Inflammatory macrophage treated with lipopolysaccharide for 1 hour (primary cell): ENCODE measurements at regions not wholly inside any gene's neighbourhood (a gene's known extent, or its start where the extent isn't known, plus 50 kb on each side); places are given as distances from the start of the nearest gene placed in this dataset.

Source experiments
- DNase-seq, 2 donors: peaks; one replicate each; pipeline ENCODE4 v3.0.0-alpha.2; 2020 to 2022

DNA sequence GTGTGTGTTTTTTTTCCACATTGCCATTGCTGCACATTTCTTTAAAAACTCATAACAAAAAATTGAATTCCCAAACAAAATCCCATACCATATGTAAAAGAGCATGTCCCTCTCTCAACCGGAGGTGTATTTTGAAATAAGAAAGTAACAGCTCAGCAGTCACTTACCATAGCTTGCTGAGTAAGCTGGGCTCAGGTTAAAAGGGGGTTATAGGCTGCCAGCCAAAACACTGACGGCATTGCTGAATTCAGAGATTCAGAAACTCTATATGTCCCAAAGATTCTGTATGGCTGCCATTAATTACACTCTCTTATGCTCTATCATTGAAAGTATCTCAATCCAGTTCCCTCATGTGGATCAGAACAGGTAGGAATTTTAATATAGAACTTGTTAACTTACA lies 276.0 kb downstream of the FOXG1 start:
- no peak for DNase-seq

DNA sequence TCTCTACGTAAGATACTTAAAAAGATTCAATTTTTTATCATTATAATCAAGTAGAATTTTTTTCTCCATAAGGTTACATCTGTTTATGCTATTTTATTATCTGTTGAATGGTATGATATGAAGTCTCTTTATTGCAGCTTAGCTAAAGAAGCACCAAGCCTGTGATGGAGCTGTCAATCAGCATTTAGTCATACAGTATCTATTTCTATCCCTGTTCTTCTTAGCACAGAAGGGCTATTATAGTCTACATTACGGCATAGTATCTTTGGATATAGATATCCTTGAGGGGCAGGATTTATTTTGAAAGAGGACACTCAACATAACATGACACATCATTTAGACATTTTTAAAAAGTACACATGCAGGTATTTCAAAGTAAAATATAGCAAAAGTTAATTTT lies 277.1 kb downstream of the FOXG1 start:
- no peak for DNase-seq

DNA sequence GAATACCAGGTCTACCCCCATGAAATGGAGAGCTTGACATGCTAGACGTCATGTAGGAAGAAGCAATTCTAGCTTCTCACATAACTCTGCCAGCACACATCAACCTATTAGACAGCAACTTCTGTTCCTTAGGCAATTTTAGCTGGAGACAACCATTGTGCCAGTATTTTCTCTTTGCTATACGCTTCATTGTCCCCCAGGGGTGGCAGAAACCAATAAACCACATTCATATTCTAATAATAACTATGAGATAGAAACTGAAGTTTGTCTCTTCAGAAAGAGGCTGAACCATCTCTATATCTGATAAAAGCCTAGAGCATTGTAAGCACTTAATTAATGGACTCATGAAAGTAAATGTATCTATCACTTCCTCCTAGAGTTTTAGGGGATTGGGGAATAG lies 278.6 kb downstream of the FOXG1 start:
- no peak for DNase-seq

DNA sequence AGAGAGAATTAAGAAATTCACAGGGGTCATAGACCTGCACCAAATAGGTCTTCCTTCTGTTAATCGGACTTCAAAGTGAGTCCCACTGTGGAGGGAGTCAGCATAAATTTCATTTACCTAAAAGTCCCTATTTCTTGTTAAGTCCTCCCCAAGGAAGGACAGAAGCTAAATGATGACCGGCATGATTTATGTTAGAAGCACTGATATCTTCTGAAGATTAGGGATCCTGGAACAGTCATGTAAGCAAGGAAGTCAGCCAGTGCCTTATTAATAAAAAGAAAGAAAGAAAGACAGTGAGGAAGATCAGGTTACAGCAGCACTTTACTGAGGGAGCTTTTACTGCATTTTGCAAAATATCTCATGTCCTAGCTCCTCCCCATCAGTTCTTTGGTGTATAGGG lies 287.5 kb downstream of the FOXG1 start:
- no peak for DNase-seq

DNA sequence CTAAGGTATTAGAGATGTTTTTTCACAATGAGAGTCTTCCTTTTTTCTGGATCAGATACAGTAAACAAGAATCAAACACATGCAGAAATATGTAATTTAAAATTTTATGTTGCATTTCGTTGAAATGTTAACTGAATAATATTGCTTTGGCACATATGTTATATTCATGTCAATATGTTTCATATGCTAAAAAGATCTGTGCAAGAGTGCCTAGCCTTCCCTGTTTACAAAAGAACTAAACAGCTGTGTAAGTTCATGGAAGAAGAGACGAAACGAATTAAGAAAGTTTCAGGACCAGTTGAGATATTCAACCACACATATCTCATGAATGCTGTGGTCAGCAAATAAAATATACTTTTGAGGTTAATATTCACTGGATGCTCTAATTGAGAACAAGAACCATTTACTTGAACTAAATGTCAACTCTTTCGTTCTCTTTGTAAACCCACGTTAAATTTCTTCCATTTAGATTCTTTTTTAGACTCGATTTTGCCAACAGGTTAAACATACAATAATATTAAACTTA lies 289.5 kb downstream of the FOXG1 start:
- no peak for DNase-seq

DNA sequence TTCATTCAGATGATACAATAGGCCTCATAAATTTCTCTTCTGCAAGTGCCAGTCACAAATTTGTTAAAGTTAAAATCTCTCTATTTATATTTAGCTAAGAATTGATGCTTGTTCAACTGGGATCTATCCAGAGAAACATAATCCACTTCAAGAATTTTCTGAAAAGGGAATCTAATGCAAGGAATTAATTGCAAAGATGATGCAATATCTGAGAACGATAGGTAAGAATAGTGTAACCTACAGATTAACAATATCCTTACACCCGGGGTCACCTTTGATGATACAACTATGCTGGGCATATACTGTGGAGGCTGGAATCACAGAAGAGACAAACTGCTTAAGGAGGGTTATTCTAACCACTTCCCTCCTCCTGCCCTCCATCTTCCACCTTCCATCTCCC lies 295.1 kb downstream of the FOXG1 start:
- DNase-seq = no peak

DNA sequence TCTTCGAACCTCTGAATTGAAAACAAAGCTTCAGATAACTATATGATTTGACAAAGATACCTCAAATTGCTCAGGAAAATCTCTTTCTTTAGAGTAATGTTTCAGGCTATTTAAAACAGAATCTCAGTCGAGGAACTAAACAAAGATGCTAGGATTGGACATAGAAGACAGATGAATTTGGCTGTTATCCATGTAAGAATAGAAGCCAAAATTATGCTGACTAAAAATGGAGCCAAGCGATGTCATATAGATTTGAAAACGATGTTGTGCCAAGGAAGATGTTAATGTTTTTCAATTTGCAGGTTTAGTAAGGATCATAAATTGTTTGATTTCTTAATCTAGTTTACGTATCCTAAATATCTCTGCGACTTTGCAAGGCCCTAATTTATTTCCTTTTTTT lies 295.9 kb downstream of the FOXG1 start:
- DNase-seq = no peak

DNA sequence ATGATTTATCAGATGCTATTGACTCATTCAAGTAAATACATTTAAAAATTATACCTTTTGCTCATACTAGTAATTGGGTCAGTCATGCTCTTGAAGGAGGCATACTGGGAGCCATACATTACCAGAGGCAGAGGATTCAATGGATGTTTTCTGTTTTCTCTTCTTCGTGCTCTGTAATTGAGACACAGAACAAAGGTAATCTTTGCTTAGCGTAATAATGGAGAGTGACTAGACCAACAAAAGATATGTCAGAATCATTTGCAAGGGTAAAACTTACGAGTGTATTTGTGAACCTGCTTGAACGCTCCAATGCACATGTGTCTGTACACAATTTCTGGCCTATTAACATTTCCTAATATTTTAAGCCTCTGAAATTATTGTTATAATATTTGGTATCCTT lies 296.4 kb downstream of the FOXG1 start:
- no peak for DNase-seq

DNA sequence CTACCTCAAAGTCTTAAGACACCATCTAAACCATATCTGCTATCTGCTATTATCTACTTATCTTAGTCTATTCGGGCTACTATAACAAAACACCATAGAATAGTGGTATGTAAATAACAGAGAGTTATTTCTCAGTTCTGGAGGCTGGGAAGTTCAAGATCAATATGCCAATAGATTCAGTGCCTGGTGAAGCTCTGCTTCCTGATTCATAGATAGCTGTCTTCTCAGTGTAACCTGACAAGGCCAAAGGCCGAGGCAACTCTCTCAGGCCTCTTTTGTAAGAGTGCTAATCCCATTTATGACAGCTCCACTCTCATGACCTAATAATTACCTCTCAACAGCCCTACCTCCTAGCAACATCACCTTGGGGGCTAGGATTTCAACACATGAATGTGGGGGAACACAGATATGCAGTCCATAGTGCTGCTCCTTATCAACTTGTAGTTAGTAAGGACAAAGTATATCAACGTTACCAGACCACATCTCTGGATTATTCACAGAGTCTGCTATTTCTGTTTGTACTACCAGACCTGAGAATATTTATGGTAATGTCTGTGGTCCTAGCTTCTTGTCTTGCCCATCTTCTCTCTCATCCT lies 297.8 kb downstream of the FOXG1 start:
- no peak for DNase-seq

DNA sequence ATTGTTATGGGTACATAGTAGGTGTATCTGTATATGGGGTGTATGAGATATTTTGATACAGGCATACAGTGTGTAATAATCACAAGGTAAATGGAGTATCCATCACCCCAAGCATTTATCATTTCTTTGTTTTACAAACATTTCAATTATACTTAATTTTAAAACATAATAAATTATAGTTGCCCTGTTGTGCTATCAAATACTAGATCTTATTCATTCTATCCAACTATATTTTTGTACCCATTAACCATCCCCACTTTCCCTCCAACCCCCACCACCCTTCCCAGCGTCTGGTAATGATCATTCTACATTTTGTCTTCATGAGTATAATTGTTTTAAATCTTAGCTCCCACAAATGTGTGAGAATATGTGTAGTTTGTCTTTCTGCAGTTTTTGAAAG lies 302.6 kb downstream of the FOXG1 start:
- DNase-seq = no peak

DNA sequence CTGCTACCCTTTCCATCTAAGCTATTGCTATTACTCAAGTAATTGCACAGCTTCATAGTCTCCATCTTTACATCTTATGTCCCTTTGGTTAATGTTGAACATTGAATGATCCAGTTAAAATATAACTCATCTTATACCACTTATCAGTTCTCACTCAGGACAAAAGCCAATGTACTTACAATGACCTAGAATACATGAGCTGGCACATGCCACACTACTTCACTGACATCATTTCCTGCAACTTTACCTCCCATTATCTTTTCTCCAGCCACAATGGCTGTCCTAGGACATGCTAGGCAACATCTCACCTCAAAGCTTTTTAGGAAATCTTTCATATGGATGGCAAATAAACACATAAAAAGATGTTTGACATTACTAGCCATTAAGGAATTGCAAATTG lies 309.2 kb downstream of the FOXG1 start:
- DNase-seq = no peak

DNA sequence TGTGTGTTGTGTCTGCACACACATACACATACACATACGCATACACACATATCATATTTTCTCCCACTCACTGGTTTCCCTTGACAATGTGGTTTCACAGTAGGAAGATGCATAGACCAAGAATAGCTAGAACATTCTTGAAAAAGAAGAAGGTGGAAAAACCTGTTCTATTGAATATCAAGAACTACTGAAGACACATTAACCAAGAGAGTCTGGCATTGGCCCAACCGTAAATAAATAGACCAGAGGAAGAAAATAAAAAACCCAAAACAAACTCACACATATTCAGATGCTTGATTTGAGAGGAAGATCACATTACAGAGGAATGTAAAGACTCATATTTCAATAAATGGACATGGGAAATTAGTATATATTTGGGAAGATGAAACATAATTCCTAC lies 311.3 kb downstream of the FOXG1 start:
- DNase-seq = no peak

DNA sequence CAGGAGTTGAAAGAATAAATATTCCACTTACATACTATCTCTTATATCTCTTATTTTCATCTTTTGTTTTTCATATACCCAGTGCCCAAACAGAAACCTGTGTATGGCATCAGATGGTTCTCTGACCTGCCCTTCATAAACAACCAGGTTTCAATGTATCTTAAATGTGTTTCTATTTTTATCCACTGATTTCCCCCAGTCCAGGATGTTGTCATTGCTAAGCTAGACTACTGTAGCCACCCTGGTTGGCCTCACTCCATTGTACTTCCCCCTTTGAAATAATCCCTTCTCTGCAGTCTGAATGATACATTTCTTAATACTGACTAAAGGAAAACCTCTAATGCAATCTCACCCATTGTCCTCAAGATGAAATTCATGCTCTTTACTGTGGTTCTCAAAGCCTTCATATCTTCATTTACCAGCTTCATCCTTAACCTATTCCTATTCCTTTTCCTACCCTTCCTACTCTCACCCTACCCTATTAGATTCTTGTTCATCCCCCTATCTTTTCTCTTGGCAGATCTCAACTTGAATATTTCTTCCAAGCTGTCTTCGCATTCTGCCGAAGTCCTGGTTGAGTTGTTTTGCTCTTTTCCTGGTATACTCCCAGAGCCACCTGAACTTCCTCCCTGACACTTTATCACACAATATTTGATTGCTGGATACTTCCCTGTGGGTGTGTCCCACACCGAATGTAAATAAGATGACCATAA lies 312.4 kb downstream of the FOXG1 start:
- DNase-seq = no peak

DNA sequence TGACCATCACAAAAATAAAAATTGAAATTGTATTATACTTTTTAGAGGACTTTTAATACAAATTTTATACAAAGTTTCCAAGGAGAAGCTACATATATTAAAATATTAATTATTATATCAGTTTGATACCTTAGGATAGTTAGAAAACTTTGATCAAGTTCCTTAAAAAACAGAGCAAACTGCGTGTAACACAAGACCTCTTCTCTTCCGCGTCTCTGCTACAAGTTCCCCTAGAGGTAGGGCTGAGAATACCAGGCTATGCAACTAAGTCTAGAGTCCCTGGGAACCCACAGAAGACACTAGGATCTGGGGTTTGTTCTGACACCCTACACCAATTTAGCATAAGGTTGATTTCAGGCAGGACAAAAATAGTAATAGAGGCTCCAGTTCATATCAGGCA lies 319.0 kb downstream of the FOXG1 start:
- no peak for DNase-seq

DNA sequence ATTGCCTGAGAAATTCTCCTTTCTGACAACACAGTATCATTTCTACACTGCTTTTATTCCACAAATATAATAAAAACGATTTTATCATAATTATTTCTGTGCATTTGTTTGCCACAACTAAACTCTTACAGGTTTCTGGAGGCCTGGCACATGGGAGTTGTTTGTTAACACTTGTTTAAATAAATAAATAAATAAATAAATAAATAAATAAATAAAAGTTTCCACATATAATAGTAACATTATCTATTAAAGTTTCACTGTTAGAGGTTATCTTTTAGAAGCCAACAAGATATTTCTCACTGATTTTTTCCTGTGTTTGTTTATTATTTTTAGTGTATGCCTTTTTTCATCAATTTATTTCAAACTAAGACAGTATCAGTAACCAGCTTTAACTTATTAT lies 323.3 kb downstream of the FOXG1 start:
- DNase-seq = no peak

DNA sequence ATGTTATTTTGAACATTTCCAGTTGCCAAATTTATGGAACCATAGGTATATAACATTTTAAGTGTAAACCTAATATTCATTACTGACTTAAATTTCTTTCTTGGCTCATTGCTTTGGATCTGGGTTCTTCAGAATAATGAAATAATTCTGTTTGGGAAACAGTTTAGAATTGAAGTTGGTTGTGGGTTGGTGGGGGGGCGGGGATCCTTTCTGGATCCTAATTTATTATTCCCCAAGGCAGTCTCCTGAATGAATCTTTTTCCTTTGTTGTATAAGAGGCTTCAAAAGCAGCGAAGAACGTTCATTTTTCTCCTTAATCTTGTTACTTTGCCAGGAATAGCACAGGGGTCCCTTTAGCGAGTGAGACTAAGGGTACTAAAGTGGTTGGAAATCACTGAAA lies 325.5 kb downstream of the FOXG1 start:
- no peak for DNase-seq

DNA sequence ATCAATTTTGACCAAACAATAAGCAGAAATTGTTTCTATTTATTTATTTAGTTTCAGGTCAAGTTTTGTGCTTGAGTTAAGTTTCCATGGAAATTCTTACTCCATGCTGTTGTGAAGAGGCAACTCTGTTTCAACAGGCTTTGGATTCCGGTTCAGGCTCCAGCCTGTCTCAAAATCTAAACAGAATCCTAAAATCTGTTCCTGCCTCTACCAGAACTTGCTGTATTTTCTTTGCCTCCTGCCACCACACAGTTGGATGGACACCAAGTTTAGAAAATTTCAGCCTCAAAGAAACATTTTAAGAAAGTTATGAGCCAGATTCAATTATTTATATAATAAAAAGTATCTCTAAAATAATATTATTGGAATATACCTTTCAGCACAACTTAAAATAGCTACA lies 330.9 kb downstream of the FOXG1 start:
- DNase-seq = no peak

DNA sequence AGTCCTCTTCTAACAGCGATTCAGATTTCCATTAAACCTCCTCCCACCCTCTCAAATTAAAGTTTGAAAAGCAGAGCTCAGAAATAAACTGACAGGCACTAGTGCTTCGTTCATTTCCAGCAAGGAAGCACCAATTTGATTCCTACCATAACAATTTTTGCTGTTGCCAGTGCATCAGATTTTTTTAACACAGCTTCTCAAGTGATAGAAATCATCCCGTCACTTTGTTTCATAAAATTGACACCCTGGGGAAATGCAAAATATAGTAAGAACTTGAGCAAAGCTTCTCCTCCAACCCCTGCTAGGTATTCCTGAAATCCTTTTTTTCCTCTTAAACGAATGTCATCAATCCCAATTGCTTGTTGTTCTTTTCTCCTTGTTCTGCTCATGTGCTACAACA lies 332.1 kb downstream of the FOXG1 start:
- DNase-seq = no peak

DNA sequence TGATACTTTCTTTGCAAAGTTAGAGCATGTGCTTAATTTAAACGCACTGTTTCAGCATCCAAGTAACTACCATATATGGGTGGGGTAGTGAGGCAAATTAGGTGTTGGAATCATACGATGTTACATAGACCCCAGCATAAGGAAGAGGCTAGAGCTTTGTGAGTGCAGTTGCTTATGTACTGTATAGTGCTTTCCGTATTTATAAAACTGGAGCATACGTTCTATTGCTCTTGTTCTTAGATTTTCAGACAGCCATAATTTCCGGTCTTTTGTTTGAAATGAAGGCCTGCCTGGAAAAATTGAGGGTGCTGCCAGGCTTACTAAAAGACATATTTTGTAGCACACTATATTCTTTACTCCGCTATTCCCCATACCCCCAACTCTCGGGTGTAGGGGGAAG lies 335.7 kb downstream of the FOXG1 start:
- DNase-seq = no peak

DNA sequence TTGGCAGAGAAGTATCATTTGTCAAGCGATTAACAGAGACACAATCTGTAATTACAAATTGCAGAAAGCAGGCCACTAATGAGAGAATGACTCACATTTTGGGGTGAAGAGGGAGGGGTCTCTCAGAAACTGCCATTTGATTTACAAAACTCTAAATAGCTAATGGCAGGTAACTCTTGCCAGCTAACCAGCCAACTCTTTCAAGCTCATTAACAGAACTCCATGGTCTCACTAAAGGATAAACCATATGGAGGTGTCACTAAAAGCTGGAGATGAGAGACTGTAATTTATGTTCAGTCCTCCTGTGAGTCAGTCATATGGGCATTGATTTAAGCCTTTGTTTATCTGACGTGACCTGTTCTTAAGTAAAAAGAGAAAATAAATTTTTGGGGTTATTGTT lies 336.4 kb downstream of the FOXG1 start:
- no peak for DNase-seq

DNA sequence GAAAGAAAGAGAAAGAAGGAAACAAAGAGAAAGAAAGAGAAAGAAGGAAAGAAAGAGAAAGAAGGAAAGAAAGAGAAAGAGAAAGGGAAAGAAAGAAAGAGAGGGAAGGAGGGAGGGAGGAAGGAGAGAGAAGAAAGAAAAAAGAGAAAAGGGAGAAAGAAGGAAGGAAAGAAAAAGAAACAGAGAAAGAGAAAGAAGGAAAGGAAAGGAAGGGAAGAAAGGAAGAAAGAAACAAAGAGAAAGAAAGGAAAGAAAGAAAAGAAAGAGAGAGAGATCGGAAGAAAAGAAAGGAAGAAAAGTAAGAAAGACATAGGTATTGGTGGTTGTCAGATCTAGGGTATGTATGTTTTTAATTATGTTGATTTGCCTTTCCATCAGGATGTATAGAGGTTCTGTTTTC lies 342.3 kb downstream of the FOXG1 start:
- DNase-seq = no peak

DNA sequence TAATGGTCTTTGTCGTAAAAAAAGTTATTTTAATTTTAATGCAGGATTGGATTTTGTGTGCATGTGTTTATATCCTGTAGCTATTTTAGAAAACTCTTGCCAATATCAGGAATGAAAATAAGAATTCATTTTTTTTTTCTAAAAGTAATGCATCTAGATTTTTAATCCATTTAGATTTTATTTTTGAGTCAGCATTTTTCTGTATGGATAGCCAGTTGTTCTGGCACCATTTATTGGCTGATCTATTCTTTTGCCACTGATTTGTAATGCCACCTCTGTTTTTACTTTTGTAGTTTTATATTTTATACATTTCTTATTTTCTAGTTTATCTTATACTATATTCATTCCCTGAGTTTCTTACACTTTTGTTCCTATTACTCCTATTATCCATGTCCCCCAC lies 343.0 kb downstream of the FOXG1 start:
- DNase-seq = no peak

DNA sequence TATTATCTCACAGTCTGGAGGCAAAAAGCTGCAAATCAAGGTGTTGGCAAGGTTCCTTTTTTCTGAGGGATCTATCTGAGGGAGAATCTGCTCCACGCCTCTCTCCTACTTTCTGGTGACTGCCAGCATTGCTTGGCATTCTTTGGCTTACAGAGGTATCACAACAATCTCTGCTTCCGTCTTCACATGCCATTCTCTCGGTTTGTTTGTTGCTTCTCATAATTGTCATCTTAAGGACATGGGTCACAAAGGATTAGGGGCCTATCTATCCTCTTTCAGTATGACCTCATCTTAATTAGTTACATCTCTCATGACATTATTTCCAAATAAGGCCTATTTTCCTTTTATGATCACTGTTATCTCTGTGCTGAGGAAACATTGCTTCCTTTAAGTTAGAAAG lies 345.0 kb downstream of the FOXG1 start:
- no peak for DNase-seq

DNA sequence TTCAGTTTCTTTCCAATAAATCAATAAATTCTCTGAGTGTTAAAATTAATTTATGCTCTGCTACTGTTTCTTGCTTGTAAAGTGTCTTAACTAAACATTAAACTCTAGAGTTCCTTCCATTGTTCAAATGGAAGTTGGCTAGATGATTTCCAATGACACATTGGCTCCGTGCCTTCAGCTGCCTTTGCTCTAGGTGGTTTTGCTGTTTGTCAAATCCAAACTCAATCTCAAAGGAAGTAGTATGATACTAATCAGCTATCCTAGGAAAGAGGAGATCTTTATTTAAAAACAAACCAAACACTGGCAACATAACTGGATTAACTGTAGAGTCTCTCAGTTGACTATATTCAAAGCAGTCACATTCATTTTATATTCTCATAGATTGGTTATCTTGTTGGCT lies 356.4 kb downstream of the FOXG1 start:
- DNase-seq = no peak

DNA sequence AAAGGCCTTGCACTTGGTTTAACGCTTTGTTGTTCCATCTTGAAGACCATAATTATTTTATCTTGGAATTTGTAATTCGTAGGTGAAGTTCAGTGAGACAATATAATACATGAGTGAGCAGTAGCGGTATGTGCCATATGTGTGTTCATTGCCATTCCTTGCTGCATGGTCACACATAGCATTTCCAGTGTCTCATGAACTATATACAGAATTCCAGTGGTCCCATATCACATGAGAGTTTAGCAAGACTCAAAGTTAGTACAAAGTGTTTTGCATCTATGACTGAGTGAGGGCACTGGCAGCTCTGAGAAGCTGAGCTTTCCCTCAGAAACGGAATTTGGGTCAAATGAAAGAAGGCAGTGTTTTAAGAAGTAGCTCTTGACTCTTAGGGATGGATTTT lies 359.8 kb downstream of the FOXG1 start:
- no peak for DNase-seq
